MCF 10A (cell line): ENCODE measurements at regions not wholly inside any gene's neighbourhood (a gene's known extent, or its start where the extent isn't known, plus 50 kb on each side); places are given as distances from the start of the nearest gene placed in this dataset.
"Not testable (repeated sequence)": the region's sequence is repeated elsewhere in the genome, so short reads cannot be mapped to it uniquely, and the experiment has no call there.

Experiments used
- BruUV-seq: library from RNA; stranded (reverse); fragments of 400-500 nt; replicated peaks from 2 replicates; lab custom pipeline; 2021; lab: Mats Ljungman, UMichigan
- CTCF ChIA-PET: fragments of 300-600 bp; sonication (Branson Sonifier 250); formaldehyde crosslinking; extraction: SDS; loops from one replicate; lab custom pipeline; 2021; ENCODE audit warnings: antibody characterized with exemption, inconsistent platforms; lab: Yijun Ruan, JAX
- POLR2A ChIA-PET: fragments of 300-600, 350-650 bp; sonication (Branson Sonifier 250); formaldehyde crosslinking; extraction: SDS; loops from one replicate; lab custom pipeline; 2020; ENCODE audit warnings: antibody characterized with exemption, inconsistent platforms; lab: Yijun Ruan, JAX
- DNase-seq: peaks from one replicate; pipeline ENCODE4 v3.0.0-alpha.2; 2018; ENCODE audit not compliant: unreplicated experiment
- H3K27ac Mint-ChIP-seq: one replicate; pipeline ENCODE4 v1.8.0; 2022; ENCODE audit warnings: mild to moderate bottlenecking, low read depth, mixed read lengths; ENCODE audit not compliant: unreplicated experiment
- H3K27me3 Mint-ChIP-seq: one replicate; pipeline ENCODE4 v1.8.0; 2022; ENCODE audit warnings: mixed read lengths; ENCODE audit not compliant: insufficient read depth, unreplicated experiment
- H3K36me3 Mint-ChIP-seq: one replicate; pipeline ENCODE4 v1.8.0; 2022; ENCODE audit warnings: mild to moderate bottlenecking, moderate library complexity, mixed read lengths; ENCODE audit not compliant: insufficient read depth, unreplicated experiment
- H3K4me1 Mint-ChIP-seq: one replicate; pipeline ENCODE4 v1.8.0; 2022; ENCODE audit warnings: mixed read lengths; ENCODE audit not compliant: insufficient read depth, unreplicated experiment
- H3K4me3 Mint-ChIP-seq: one replicate; pipeline ENCODE4 v1.8.0; 2022; ENCODE audit warnings: mild to moderate bottlenecking, moderate library complexity, mixed read lengths; ENCODE audit not compliant: unreplicated experiment
- H3K9me3 Mint-ChIP-seq: one replicate; pipeline ENCODE4 v1.8.0; 2022; ENCODE audit warnings: mixed read lengths; ENCODE audit not compliant: unreplicated experiment
- intact Hi-C: fragments of 100-400 bp; cut with micrococcal nuclease; formaldehyde crosslinking; loops from 2 replicates; pipeline ENCODE4 v1.14.1; 2022
- TF ChIP-seq, protein P1 (sequence below): fragments of 200-600 bp; IDR thresholded peaks from one replicate; pipeline ENCODE4 v1.8.0; 2022; ENCODE audit warnings: antibody characterized with exemption, mild to moderate bottlenecking; ENCODE audit not compliant: unreplicated experiment

DNA sequence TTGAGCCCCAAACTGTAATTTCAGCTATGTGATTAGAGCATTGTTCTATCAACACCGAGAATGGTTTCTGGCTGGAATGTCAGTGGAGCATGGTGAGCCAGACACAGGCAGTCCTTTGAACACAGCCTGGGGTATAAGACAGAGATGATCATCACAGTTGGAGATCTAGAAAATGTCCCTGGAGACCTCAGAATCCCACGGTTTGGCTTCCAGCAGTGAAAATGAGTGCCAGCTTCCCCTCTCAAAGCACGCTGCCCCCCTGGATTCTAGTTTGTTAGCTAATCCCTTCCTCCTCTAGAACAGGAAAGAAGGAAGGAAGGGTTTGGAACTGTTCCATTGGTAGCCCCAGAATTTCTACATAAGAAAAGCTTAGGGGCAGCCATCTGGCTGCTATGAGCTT is 59.9 kb upstream of the JAK1 start:
- TF ChIP-seq, protein P1, sequence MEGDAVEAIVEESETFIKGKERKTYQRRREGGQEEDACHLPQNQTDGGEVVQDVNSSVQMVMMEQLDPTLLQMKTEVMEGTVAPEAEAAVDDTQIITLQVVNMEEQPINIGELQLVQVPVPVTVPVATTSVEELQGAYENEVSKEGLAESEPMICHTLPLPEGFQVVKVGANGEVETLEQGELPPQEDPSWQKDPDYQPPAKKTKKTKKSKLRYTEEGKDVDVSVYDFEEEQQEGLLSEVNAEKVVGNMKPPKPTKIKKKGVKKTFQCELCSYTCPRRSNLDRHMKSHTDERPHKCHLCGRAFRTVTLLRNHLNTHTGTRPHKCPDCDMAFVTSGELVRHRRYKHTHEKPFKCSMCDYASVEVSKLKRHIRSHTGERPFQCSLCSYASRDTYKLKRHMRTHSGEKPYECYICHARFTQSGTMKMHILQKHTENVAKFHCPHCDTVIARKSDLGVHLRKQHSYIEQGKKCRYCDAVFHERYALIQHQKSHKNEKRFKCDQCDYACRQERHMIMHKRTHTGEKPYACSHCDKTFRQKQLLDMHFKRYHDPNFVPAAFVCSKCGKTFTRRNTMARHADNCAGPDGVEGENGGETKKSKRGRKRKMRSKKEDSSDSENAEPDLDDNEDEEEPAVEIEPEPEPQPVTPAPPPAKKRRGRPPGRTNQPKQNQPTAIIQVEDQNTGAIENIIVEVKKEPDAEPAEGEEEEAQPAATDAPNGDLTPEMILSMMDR = no peak
- CTCF ChIA-PET = interaction anchor here (0.7 to 1.0 kb wide), 3 partner anchors 15 to 49 kb away, joined by 3 to 5 read pairs (median 4); no protein-coding TSS in a partner anchor
- BruUV-seq = no TSS peak
- Mint-ChIP-seq H3K9me3 (no peaks in the 10 kb centered on the region), H3K4me1 (peaks cover 13% of the 10 kb centered on the region), H3K36me3 (peaks cover 10% of the 10 kb centered on the region), H3K27ac (no peak overlapping the region), H3K27me3 (no peaks in the 10 kb centered on the region), H3K4me3 (no peak overlapping the region)
- no peak for DNase-seq
- POLR2A ChIA-PET = interaction anchor here (0.7 to 1.5 kb wide), 2 partner anchors 10 to 12 kb away, joined by 4 to 6 read pairs; no protein-coding TSS in a partner anchor
- intact Hi-C loops = loop anchor here (10.0 kb wide), 2 partner anchors 161 to 281 kb away; partner anchors contain the start of gene RAVER2

DNA sequence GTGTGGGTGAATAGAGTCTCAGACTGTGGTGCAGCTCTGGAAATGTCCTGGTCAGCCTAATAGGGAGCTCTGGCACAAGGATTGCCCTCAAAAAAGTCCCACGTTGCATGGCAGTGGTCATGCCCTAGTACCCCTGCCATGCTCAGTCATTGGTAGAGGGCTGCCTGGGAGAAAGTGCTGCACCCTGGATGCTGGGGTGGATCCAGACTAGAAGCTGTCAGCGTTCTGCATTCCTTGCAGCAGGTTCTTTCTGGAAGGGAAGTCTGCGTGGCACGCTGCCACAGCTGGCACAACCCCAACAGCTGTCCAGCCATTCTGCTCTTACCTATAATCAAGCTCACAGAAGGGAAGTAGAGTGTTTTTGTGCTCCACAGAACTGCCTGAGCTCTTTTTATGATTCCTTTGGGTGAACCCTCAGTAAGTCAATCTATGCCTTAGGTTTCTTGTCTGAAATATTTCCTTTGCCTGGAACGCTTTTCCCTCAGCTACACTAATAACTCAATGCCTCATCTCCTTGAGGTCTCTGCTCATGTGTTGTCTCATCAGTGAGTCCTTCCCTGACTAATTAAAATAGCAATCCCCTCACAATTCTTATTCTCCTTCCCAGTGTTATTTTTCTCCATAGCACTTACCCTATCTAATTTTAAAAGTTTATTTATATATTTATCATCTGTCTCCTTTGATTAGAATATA is 61.5 kb upstream of the JAK1 start:
- H3K27me3 Mint-ChIP-seq = no peaks in the 10 kb centered on the region
- ChIA-PET POLR2A (interaction anchor here (0.6 to 1.5 kb wide), 7 partner anchors 9 to 141 kb away, joined by 3 to 6 read pairs (median 3); no protein-coding TSS in a partner anchor), CTCF (interaction anchor here (0.6 kb wide), 2 partner anchors 24 to 141 kb away, joined by 3 read pairs; no protein-coding TSS in a partner anchor)
- H3K9me3 Mint-ChIP-seq = no peaks in the 10 kb centered on the region
- no peak overlapping the region for H3K27ac Mint-ChIP-seq
- intact Hi-C loops = loop anchor here (10.0 kb wide), 2 partner anchors 163 to 283 kb away; partner anchors contain the start of gene RAVER2
- no peak overlapping the region for H3K4me3 Mint-ChIP-seq
- TF ChIP-seq, protein P1 = no peak
- peak; percentile 65 for DNase-seq
- H3K4me1 Mint-ChIP-seq = peaks cover 13% of the 10 kb centered on the region
- H3K36me3 Mint-ChIP-seq = peaks cover 10% of the 10 kb centered on the region
- BruUV-seq = no TSS peak

DNA sequence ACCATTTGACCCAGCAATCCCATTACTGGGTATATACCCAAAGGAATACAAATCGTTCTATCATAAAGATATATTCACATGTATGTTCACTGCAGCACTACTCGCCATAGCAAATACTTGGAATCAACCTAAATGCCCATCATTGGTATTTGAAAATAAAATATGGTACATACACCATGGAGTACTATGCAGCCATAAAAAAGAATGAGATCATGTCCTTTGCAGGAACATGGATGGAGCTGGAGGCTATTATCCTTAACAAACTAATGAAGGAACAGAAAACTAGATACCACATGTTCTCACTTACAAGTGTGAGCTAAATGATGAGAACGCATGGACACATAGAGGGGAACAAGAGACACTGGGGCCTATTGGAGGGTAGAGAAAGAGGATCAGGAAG is 63.1 kb upstream of the JAK1 start:
- intact Hi-C loops = loop anchor here (10.0 kb wide), 2 partner anchors 165 to 285 kb away; partner anchors contain the start of gene RAVER2
- POLR2A ChIA-PET = not testable (repeated sequence)

DNA sequence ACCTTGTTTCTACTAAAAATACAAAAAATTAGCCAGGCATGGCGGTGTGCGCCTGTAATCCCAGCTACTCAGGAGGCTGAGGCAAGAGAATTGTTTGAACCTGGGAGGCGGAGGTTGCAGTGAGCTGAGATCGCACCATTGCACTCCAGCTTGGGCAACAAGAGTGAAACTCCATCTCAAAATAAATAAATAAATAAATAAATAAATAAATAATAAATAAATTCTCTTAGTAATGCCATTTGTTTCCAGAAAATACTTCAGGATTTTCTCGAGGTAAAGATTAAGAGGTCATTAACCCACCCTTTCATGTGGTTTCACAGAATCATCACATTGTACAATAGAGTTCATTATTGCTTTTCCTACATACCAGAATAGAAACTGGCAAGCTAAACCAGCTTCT is 68.5 kb upstream of the JAK1 start:
- intact Hi-C loops, BruUV-seq, DNase-seq, H3K36me3 Mint-ChIP-seq, H3K27me3 Mint-ChIP-seq, H3K9me3 Mint-ChIP-seq, H3K4me3 Mint-ChIP-seq, H3K27ac Mint-ChIP-seq: not testable (repeated sequence)
- peaks cover 15% of the 10 kb centered on the region for H3K4me1 Mint-ChIP-seq
- POLR2A ChIA-PET = interaction anchor here (0.6 kb wide), 1 partner anchor 352 kb away, joined by 3 read pairs; no protein-coding TSS in a partner anchor
- CTCF ChIA-PET = interaction anchor here (1.0 kb wide), 1 partner anchor 12 kb away, joined by 3 read pairs; no protein-coding TSS in a partner anchor

More for the DNA sequence above, 63.1 kb upstream of the JAK1 start:
- H3K4me3 Mint-ChIP-seq, DNase-seq, BruUV-seq, H3K27ac Mint-ChIP-seq, H3K9me3 Mint-ChIP-seq, H3K36me3 Mint-ChIP-seq, CTCF ChIA-PET, H3K27me3 Mint-ChIP-seq: not testable (repeated sequence)
- peaks cover 13% of the 10 kb centered on the region for H3K4me1 Mint-ChIP-seq

DNA sequence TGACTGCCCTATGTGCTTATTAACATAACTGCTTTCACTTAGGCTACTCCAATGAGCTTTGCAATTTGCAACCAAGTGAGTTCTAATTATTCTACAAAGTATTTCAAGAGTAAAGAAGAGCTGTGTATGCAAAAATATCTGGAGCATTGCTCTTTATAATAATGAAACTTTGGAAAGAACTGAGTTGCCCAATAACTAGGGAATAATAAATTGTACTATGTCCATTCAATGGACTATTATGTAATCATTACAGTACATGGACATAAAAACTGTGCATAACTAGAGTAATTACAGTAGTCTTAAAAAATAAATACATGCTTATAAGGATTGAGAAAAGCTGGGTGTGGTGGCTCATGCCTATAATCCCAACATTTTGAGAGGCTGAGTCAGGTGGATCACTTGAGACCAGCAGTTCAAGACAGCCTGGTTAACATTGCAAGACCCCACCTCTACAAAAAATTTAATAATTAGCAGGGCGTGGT is 70.3 kb upstream of the JAK1 start:
- POLR2A ChIA-PET = interaction anchor here (0.6 to 2.0 kb wide), 7 partner anchors 9 to 120 kb away, joined by 3 to 9 read pairs (median 5); partner anchors contain the start of gene JAK1
- TF ChIP-seq, protein P1 = no peak
- BruUV-seq = no TSS peak
- no peak overlapping the region for H3K4me3 Mint-ChIP-seq
- peaks cover 15% of the 10 kb centered on the region for H3K4me1 Mint-ChIP-seq
- CTCF ChIA-PET = interaction anchor here (0.6 to 1.1 kb wide), 6 partner anchors 11 to 351 kb away, joined by 3 to 5 read pairs (median 3); no protein-coding TSS in a partner anchor
- intact Hi-C loops = no loop called here
- H3K27ac Mint-ChIP-seq = peak overlapping the region; percentile 68
- DNase-seq = no peak
- no peaks in the 10 kb centered on the region for H3K9me3 Mint-ChIP-seq
- no peaks in the 10 kb centered on the region for H3K27me3 Mint-ChIP-seq
- H3K36me3 Mint-ChIP-seq = no peaks in the 10 kb centered on the region
